ENCODE measurements at regions not wholly inside any gene's neighbourhood (a gene's known extent, or its start where the extent isn't known, plus 50 kb on each side); places are given as distances from the start of the nearest gene placed in this dataset.

GRCh38 chr14:54173802-54174201 lies 217.2 kb upstream of the BMP4 start:
- TF ChIP-seq CTCF (IDR thresholded peaks at IDR 0.05; ENCODE audit: low read depth, low read length, poor library complexity, severe bottlenecking): no peak
- TF ChIP-seq EZH2phosphoT487 (IDR thresholded peaks at IDR 0.05; ENCODE audit: borderline replicate concordance, low read length): no peak
